Heart left ventricle (tissue), 16 donors: ENCODE measurements at regions not wholly inside any gene's neighbourhood (a gene's known extent, or its start where the extent isn't known, plus 50 kb on each side); places are given as distances from the start of the nearest gene placed in this dataset.
A peak's percentile ranks its signal among the peaks of the same experiment; 100 is the strongest.
"Not testable (repeated sequence)": the region's sequence is repeated elsewhere in the genome, so short reads cannot be mapped to it uniquely, and the experiment has no call there.

ENCODE experiments used
- ATAC-seq, 4 donors: fragments of 200-7000 bp; cut with Tn5 transposase; one replicate each; pipeline ENCODE4 v1.9.1; 2020 to 2022; ENCODE audit warnings: moderate library complexity in 4 of 4, mild to moderate bottlenecking in 3 of 4, moderate number of reproducible peaks in 1 of 4
- DNase-seq, 5 donors: peaks; one replicate each; pipeline ENCODE4 v3.0.0-alpha.2; 2020
- H3K27ac ChIP-seq, 12 donors: fragments of 200-600 bp; sonication (generic) in 4 of 12; one replicate each; pipeline versions ENCODE4 v1.5.0 to v1.8.0; 2016 to 2022; ENCODE audit warnings: mild to moderate bottlenecking in 2 of 12
- H3K27me3 ChIP-seq, 9 donors: fragments of 200-600 bp; sonication (generic) in 2 of 9; one replicate each; pipeline versions ENCODE4 v1.5.1 to v1.8.0; 2016 to 2022; ENCODE audit warnings: mild to moderate bottlenecking in 3 of 9
- H3K36me3 ChIP-seq, 9 donors: fragments of 200-600 bp; sonication (generic) in 2 of 9; one replicate each; pipeline versions ENCODE4 v1.5.0 to v1.8.0; 2018 to 2022; ENCODE audit warnings: mild to moderate bottlenecking in 2 of 9
- H3K4me1 ChIP-seq, 12 donors: fragments of 200-600 bp; sonication (generic) in 4 of 12; one replicate each; pipeline versions ENCODE4 v1.5.0 to v1.8.0; 2016 to 2022; ENCODE audit warnings: mild to moderate bottlenecking in 3 of 12
- H3K4me3 ChIP-seq, 12 donors: fragments of 200-600 bp; sonication (generic) in 4 of 12; one replicate each; pipeline versions ENCODE4 v1.5.0 to v1.8.0; 2017 to 2022; ENCODE audit warnings: mild to moderate bottlenecking in 9 of 12, moderate library complexity in 4 of 12
- H3K9me3 ChIP-seq, 12 donors: fragments of 200-600 bp; sonication (generic) in 4 of 12; one replicate each; pipeline versions ENCODE4 v1.5.0 to v1.8.0; 2016 to 2022; ENCODE audit warnings: mild to moderate bottlenecking in 1 of 12
- POLR2A ChIP-seq, 2 donors: fragments of 450-650 bp; IDR thresholded peaks; one replicate each; pipeline ENCODE4 v1.6.1; 2017; ENCODE audit warnings: antibody characterized with exemption in 2 of 2, mild to moderate bottlenecking in 2 of 2, moderate library complexity in 2 of 2
- WGBS, 4 donors: extraction: QIAGEN DNeasy Blood & Tissue Kit in 2 of 4; methylation state at CpG; one replicate each; pipeline versions ENCODE4 v1.1.5 to v1.1.7; 2013 to 2018; 5-methylcytosine and 5-hydroxymethylcytosine counted together
- intact Hi-C, 10 donors: fragments of 100-400 bp; cut with DNase I; formaldehyde crosslinking; loops; one replicate each; pipeline versions ENCODE4 v1.11.1 to v1.14.2; 2022
- TF ChIP-seq, protein P1 (sequence below), 12 donors: fragments of 200-600 bp; sonication (generic) in 4 of 12; IDR thresholded peaks; one replicate each; pipeline versions ENCODE4 v1.5.0 to v1.8.0; 2018 to 2022; ENCODE audit warnings: antibody characterized with exemption in 12 of 12, mild to moderate bottlenecking in 5 of 12
- donor health status: ischemic (EF 13 %, LVEDD 7.1; RV severe dilation, severe dysfunction).
- donor health status: healthy with polysubstance abuse.
- donor health status: DM: no; HTN: yes; CAD: no.
- donor health status: DM: no; HTN: no; CAD: no.
- donor health status: ischemic (EF 25% LVEDD 6.9; RV normal size, moderate dysfunction).
- donor health status: ischemic (EF 25% LVEDD 5.7; RV mildly dilated, moderate dysfunction).
- donor health status: healthy.
- donor health status: DM: yes; HTN: yes; CAD: no.
- donor health status: ischemic (EF 35%, LVEDD 5.7; RV mildly dilated, moderate dysfunction).
- donor health status: nonischemic (EF 11% LVEDD 7.7; RV severe dilation, severe dysfunction).
- donor health status: DM: yes; HTN: yes; CAD: no.
- donor health status: PGD.
- donor health status: ischemic (EF 29% LVEDD 5.4; RV normal size, mild dysfunction).
- donor health status: nonischemic (EF 23%, LVEDD 6.1; RV moderate dilation, normal function).

DNA sequence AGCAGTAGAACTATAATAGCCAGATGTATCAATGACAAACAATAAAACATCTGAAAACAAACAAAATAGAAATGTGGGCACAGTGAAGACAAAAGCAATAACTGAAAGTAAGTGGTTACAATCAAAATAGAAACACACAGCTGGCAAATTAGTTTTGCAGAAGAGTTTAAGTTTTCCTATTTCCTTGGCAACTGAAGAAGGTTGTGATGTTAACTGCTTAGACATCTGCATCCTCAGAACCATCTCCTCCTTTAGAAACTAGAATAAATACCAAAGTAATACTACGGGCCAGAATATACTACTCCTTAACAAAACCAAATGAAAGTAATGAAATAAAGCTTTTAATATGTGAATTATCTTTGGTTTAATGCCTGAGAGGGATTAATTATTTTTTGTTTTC, 605.5 kb downstream of the LTN1 start:
- H3K36me3 ChIP-seq, result no peaks in the 10 kb centered on the region
- H3K4me1 ChIP-seq, result no peaks in the 10 kb centered on the region
- ATAC-seq (peak in 1 of 4 donors; percentile 58), DNase-seq (no peak)
- H3K9me3 ChIP-seq, result no peaks in the 10 kb centered on the region
- WGBS, 4 donors, result 46 to 71% (median 64%) methylated on average over 1 of the region's 1 CpG
- H3K27ac ChIP-seq, result no peak overlapping the region
- TF ChIP-seq, protein P1, sequence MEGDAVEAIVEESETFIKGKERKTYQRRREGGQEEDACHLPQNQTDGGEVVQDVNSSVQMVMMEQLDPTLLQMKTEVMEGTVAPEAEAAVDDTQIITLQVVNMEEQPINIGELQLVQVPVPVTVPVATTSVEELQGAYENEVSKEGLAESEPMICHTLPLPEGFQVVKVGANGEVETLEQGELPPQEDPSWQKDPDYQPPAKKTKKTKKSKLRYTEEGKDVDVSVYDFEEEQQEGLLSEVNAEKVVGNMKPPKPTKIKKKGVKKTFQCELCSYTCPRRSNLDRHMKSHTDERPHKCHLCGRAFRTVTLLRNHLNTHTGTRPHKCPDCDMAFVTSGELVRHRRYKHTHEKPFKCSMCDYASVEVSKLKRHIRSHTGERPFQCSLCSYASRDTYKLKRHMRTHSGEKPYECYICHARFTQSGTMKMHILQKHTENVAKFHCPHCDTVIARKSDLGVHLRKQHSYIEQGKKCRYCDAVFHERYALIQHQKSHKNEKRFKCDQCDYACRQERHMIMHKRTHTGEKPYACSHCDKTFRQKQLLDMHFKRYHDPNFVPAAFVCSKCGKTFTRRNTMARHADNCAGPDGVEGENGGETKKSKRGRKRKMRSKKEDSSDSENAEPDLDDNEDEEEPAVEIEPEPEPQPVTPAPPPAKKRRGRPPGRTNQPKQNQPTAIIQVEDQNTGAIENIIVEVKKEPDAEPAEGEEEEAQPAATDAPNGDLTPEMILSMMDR (IDR thresholded peaks at IDR 0.05), result no peak
- no peak for TF ChIP-seq POLR2A (IDR thresholded peaks at IDR 0.05)
- intact Hi-C loops, result no loop called here
- H3K27me3 ChIP-seq, result no peaks in the 10 kb centered on the region
- no peak overlapping the region for H3K4me3 ChIP-seq

DNA sequence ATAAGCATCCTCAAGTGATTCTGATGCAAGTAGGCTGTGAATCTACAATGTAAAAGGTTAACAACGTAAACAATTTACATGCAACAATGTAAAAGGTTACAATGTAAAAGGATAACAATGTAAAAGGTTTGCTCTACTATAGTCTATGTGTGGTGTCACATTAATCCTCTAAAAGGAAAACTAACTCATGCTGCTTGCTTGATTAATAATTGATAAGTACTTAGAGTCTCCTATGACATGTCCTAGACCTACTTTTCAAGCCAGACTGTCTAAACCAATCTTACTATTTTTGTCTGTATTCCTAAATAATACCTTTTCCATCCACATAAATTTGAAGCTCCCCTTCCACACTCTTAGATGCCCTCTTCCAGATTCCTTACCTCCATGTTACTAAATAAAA, 606.8 kb downstream of the LTN1 start:
- intact Hi-C loops, result no loop called here
- no peaks in the 10 kb centered on the region for H3K36me3 ChIP-seq
- TF ChIP-seq, protein P1 (IDR thresholded peaks at IDR 0.05), result no peak
- TF ChIP-seq POLR2A (IDR thresholded peaks at IDR 0.05), result no peak
- no peaks in the 10 kb centered on the region for H3K27me3 ChIP-seq
- DNase-seq (no peak), ATAC-seq (no peak)
- H3K4me3 ChIP-seq, result no peak overlapping the region
- WGBS, 4 donors, result 95 to 99% (median 97%) methylated on average over 1 of the region's 1 CpG
- no peak overlapping the region for H3K27ac ChIP-seq
- H3K9me3 ChIP-seq, result no peaks in the 10 kb centered on the region
- no peaks in the 10 kb centered on the region for H3K4me1 ChIP-seq

DNA sequence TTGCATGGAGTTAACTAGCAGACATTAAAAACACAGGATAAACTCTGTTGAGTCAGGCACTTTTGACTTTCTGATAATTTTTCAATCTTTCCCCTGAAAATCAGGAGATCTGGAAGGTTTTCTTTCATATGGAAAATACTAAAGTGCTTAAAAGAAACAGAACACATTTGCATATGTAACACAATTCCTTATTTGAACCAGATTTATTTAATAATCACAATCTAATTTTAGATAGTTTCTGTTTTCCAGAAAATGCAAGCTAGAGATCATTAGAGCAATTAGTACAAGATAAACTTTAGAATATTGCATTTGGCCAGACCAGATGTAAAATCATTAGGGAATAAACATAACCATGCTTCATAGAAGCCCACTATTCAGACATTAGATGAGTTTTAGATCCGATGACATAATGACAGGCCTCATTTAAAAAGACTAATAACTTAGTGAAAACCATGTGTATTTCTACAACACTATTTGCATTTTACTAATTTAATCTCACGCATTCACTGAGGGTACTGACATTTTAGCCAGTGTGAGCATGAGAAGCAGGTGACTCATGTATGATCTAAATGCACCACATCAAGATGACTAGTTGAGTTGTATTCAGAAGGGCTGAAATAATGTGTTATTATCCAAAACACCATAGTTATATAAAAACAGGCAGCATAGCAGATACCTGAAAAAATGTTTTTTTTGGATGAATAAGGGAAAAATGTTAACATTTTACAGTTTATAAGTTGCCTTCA, 611.5 kb downstream of the LTN1 start:
- H3K4me3 ChIP-seq, ATAC-seq, intact Hi-C loops, H3K27me3 ChIP-seq, H3K9me3 ChIP-seq, H3K27ac ChIP-seq, H3K4me1 ChIP-seq, H3K36me3 ChIP-seq, DNase-seq: not testable (repeated sequence)
- WGBS, 4 donors, result 87 to 93% (median 90%) methylated on average over 2 of the region's 2 CpGs

DNA sequence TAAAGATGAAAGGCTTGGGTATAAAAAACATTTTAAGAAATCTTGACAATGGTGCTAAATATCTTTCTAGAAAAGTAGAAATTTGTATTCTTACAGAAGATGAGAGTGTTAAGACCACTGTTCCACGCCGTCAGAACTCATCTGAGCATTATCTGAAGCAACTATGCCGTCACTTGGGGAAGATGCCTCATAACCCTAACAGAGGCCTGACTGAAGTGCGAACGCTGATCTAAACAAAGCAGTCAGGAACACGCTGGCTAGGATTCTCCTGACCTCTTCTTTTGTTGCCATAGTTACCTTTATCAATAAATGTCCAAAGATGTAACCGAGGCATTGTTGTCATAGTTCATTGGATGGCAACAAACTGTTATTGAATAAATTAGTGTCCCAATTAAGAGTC, 612.4 kb downstream of the LTN1 start:
- intact Hi-C loops, result no loop called here
- TF ChIP-seq, protein P1 (IDR thresholded peaks at IDR 0.05), result no peak
- no peak for TF ChIP-seq POLR2A (IDR thresholded peaks at IDR 0.05)
- WGBS, 4 donors, result 82 to 87% (median 83%) methylated on average over 7 of the region's 7 CpGs
- Histone ChIP-seq H3K9me3 (no peaks in the 10 kb centered on the region), H3K36me3 (no peaks in the 10 kb centered on the region), H3K27me3 (no peaks in the 10 kb centered on the region), H3K27ac (no peak overlapping the region), H3K4me1 (no peaks in the 10 kb centered on the region), H3K4me3 (no peak overlapping the region)
- DNase-seq (no peak), ATAC-seq (no peak)

DNA sequence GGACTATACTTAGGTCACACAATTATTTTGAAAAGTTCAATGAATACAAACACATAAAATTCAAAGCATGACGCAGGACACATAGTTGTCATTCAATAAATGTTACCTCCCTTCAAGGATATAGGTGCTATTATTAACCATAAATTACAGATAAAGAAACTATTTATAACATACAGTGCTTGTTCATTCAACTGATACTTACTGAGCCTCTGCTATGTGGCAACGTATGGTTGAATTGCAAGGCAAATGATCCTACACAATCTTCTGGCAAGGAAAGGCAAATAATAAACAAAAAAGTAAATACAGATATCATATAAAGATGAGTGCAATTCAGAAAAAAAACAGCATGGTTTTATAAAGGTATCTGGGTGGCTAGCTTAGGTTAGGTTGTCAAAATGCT, 614.7 kb downstream of the LTN1 start:
- no peak for TF ChIP-seq POLR2A (IDR thresholded peaks at IDR 0.05)
- TF ChIP-seq, protein P1 (IDR thresholded peaks at IDR 0.05), result no peak
- Histone ChIP-seq H3K36me3 (no peaks in the 10 kb centered on the region), H3K4me3 (no peak overlapping the region), H3K4me1 (no peaks in the 10 kb centered on the region), H3K27me3 (no peaks in the 10 kb centered on the region), H3K9me3 (no peaks in the 10 kb centered on the region), H3K27ac (no peak overlapping the region)
- ATAC-seq (no peak), DNase-seq (no peak)
- intact Hi-C loops, result no loop called here
- WGBS, 4 donors, result 66 to 77% (median 72%) methylated on average over 2 of the region's 2 CpGs
